ENCODE measurements at regions not wholly inside any gene's neighbourhood (a gene's known extent, or its start where the extent isn't known, plus 50 kb on each side); places are given as distances from the start of the nearest gene placed in this dataset.

DNA sequence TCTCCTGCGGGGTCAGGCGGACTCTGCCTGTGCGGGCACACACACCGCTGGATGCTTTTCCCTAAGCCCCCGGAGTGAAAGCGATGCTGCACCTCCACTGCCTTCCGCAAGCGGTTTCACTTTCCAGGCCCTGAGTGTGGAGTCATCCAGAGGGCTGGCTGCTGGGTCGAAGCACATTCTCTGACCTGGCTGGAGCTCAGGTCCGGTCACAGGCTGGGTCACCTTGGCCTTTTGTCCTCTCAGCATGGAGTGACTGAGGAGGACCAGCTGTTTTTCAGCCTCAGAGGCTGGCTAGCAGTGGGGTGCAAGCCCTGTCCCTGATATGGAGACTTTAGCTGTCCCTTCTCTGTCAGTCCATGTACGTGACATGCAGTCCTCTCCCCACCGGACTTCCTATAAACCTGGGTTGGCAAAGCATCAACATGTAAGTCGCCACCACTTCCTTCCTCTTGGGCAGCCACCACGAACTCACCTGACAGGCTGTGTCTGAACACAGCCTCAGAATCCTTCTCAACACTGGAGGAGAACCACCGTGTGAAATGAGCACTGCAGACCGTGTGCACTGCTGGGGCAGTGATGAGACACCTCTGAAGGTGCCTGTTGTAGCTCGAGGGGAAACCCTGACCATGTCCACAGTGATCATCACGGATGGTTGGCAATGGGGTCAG lies 51.3 kb downstream of the GADD45G start:
- no peak for TF ChIP-seq GATA3 (IDR thresholded peaks at IDR 0.05; ENCODE audit: low read depth, low read length)
- TF ChIP-seq GATA2 (IDR thresholded peaks at IDR 0.05; ENCODE audit: low read depth, low read length), result no peak

DNA sequence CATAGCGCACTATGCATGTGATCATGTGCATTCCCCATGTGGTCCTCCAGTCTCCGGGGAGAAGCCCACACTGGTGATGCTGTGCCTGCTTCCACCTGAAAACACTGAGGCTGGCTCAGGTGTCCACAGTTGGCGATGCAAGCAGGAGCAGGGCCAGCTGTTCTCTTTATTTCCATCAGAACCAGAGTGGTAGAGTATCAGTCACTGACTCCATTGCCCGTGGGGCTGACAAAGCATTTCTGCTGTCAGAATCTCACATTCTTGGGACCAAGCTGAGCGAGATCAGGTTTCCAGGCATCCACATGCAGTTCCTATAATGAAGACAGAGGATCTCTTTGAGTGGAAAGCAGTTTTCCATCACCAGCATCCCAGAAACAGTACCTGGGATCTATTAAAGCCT lies 52.5 kb downstream of the GADD45G start:
- TF ChIP-seq GATA2 (IDR thresholded peaks at IDR 0.05; ENCODE audit: low read depth, low read length) (no peak), GATA3 (IDR thresholded peaks at IDR 0.05; ENCODE audit: low read depth, low read length) (no peak)

DNA sequence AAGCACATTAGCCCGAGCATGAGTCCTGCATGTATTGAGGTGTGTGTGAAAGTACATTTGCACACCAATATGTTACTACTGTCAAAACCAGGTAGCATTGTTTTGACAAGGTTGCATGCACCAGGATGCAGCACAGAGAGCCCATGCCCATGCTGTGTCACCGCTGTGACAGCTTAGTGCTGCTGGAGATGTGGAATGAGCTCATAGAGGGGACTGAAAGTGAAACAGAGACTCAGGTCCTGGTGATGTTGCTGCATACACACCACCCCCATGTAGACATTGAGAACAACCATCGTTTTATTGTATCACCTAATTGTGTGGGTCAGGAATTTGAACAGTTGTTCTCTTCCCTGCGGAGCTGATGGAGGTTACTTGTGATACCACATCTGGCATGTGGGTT lies 53.0 kb downstream of the GADD45G start:
- TF ChIP-seq GATA2 (IDR thresholded peaks at IDR 0.05; ENCODE audit: low read depth, low read length), result no peak
- TF ChIP-seq GATA3 (IDR thresholded peaks at IDR 0.05; ENCODE audit: low read depth, low read length), result no peak

DNA sequence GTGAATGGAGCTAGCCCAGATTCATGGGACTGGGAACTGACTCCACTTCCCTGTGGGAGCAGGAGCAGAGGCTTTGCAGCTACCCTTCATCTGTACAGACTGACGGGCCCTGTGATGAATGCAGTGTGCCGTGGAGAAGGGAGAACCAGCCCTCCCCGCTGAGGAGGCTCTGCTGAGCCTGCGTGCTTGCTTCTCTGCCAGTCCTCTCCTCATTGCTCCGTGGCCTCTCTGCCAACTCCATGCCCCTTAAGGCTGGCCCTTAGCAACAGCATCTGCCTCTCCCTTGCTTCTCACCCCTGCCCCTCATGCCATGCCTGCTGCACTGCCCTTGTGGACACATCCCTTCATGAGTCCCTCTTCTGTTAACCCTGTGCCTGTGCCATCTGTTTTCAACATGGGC lies 53.6 kb downstream of the GADD45G start:
- TF ChIP-seq GATA2 (IDR thresholded peaks at IDR 0.05; ENCODE audit: low read depth, low read length) (no peak), GATA3 (IDR thresholded peaks at IDR 0.05; ENCODE audit: low read depth, low read length) (no peak)

DNA sequence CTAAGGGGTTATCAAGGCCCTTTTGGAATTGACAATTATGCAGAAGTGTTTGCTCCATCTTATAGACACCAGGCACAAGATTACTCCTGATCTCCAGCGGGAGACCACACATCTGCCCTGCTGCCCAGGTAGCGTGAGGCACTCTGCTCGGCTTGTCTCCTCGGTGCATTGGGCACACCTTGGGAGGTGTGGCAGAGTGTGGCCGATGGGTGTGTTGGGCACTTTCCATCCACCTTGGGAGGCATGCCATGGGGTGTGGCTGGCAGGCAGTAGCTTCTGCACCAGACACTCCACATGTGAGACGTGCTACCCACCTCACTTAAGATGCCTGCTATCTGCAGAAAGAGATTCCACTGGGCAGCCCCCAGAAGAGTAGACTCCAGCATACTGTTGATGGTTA lies 54.1 kb downstream of the GADD45G start:
- no peak for TF ChIP-seq GATA3 (IDR thresholded peaks at IDR 0.05; ENCODE audit: low read depth, low read length)
- no peak for TF ChIP-seq GATA2 (IDR thresholded peaks at IDR 0.05; ENCODE audit: low read depth, low read length)

DNA sequence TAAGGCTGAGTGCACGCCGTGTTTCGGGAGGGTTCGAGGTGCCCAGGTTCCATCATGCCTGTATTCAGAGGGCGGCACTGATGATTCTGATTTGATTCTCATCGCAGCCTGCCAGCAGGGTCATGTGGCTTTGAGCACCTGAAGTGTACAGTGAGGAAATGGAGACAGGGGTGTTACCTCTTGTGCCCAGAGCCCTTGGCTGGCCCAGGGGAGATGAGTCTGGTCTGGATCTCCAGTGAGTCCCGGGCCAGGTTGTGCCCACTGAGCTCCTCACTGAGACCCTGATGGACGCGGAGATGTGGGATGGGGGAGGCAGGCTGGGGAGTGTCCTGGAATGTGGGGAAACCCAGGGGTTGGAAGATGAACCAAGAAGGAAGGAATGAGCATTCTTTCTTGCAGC lies 54.7 kb downstream of the GADD45G start:
- TF ChIP-seq GATA3 (IDR thresholded peaks at IDR 0.05; ENCODE audit: low read depth, low read length) (no peak), GATA2 (IDR thresholded peaks at IDR 0.05; ENCODE audit: low read depth, low read length) (no peak)

DNA sequence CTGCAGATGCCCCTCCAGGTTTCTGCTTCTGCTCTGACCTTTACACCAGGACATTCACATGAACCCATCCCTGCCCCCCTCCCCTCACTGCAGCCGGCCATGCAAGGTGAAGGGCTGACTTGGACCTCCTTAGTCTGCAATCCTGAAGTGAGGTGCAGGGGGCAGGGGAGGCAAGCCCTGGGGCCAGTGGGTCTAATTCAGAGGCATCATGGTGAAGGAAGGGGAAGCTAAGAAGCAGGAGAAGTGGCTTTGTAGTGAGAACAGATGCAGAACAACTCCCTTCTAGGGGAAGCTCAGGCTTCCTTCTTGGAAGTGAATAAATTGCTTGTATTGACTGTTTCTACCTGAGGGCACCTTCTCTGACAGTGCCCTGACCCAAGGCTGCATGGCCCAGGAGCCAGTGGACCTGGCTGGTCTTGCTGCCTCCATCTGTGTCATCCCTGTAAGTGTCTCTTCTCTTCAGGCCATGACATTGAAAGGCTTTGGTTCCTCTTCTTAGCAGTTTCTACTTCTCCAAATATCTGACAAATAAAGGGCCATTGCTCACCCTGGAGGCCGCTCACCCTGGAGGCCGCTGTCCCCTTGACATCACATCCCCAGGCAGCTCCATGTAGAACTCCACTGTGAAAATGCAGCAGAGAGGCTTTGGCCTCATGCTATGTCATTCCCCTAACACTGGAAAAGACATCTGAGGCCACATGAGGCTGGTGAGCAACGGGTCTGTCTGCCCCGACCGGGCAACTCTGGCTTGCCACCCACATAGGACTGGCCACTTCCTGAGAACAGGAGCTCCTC lies 55.3 kb downstream of the GADD45G start:
- TF ChIP-seq GATA2 (IDR thresholded peaks at IDR 0.05; ENCODE audit: low read depth, low read length), result no peak
- no peak for TF ChIP-seq GATA3 (IDR thresholded peaks at IDR 0.05; ENCODE audit: low read depth, low read length)

DNA sequence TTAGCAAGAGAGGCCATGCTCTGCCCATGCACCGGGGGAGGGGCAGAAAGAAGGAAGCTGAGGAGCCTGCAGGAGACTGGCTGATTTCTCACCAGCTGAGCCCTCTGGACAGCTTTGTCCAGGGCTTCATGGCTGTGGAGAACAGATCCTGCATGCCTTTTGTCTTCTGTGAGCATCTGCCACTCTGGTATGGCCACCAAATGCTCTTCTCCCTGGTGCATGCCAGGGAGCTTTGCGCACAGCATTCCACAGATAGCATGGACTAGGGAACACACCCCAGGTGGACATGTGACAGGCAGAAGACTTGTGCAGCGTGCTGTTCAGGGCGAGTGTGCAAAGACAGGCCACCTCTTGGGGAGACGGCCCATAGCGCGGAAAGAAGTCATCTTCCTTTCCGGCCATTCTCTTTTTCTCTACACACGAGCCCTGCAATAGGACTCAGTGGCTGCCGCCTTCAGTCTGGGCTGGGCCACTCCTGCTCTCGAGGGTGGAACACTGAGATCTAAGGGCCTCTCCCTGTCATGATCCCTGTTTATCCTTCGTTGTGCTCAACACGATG lies 56.7 kb downstream of the GADD45G start:
- no peak for TF ChIP-seq GATA2 (IDR thresholded peaks at IDR 0.05; ENCODE audit: low read depth, low read length)
- TF ChIP-seq GATA3 (IDR thresholded peaks at IDR 0.05; ENCODE audit: low read depth, low read length), result no peak

DNA sequence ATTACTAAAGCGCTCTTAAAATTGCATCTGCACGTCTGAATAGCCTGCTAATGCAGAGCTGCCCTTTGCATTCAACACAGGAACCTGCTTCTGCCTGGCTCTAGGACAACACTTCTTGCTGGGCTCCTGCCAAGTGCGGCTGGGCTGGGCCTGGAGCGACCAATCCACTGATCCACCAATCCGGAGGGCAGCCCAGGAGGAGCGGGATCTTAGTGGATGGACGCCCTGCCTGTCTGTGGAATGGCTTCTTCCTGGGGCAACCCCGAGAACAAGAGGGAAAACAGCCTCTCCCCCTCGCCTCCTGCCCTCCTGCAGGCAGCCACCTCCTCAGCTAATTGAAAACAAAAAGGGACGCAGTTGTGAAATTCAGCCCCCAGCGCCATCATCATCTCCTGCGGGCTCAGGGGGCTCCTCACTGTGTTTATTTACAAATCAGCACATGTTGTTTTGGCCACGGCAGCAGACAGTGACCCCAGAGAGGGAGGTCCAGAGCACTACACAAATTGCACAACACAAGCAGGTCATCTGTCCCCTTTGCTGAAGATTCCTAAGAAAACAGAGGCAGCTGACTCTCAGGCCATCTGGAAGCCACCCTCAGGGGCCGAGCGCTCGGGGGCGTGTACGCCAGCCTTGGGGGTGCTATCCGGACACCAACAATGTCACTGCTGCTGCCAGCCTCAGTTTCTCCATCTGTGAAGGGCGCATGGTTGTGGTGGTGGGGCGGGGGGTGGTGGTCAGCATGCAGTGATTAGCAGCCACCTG lies 57.3 kb downstream of the GADD45G start:
- no peak for TF ChIP-seq GATA3 (IDR thresholded peaks at IDR 0.05; ENCODE audit: low read depth, low read length)
- TF ChIP-seq GATA2 (IDR thresholded peaks at IDR 0.05; ENCODE audit: low read depth, low read length), result no peak

DNA sequence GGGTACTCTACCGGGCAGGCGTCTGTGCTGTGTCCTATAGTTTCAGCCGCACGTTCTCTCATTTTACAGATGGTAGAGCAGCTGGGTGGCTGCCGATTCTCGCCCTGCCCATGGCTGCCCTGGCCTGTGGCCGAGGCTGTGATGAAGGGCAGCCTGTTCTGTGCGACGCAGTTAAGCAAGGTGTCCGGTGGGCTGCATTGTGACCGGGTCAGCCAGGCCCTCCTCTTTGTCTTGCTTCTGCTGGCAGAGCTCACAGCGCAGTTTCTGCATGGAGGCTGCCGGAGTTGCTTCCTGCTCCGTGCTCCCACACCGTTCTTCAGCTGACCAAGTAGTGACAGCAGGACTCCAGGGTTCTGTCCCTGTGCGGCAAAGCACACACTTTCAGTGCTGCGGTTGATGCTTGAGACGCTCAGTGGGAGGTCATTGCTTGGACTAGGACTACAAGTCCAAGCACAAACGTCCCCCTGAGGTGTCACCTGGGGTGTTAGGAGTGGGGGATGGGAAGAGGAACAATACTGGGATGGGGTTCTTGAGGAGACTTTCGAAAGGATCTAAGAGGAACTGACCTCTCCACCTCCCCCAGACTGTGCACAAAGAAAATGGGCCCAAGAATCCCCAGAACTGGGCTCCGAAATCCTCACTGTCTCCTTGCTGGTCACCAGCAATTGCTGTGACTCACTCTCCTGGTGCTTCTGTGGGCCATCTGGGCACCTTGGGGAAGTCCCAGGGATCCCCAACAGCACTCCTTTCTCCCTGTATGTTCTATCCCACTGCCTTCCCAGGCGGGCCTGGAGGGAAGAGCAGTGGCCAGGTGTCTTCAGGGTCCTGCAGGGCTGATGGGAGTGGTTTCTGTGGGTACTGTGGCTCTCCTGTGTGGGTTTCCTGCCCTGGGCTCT lies 58.2 kb downstream of the GADD45G start:
- TF ChIP-seq GATA2 (IDR thresholded peaks at IDR 0.05; ENCODE audit: low read depth, low read length) (no peak), GATA3 (IDR thresholded peaks at IDR 0.05; ENCODE audit: low read depth, low read length) (no peak)

DNA sequence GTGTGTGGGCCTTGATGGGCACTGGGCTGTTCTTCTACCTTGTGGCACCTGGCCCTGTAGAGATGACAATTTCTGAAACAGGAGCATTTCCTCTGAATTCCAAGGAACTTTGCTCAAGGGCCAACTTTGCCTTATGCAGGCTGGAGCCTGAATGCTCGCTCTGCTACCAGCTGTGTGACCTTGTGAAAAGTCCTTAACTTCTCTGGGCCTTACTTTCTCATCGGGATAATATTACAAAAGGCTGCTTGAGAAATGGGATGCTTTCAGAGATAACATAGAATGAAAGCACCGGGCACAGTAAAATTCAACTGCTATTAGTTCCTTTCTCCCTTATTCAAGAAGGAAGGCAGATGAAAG lies 58.8 kb downstream of the GADD45G start:
- TF ChIP-seq GATA3 (IDR thresholded peaks at IDR 0.05; ENCODE audit: low read depth, low read length) (no peak), GATA2 (IDR thresholded peaks at IDR 0.05; ENCODE audit: low read depth, low read length) (no peak)

DNA sequence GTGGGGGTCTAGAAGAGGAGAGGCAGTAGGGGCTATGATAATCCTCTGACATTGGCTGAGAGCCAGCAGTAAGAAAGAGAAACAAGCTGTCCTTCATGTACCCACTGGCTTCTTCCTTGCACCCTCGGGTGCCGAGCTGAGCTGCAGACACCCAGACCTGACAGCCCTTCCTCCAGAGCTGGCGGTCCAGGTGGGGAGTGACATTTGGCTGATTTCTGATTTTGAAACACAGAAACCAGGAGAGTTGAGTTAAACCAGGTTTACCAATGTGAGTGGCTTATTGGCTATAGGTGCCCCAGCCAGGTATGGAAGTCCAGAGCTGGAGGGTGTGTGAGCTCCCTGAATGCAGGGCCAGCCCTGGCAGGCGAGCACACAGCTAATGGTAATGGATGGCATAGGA lies 59.2 kb downstream of the GADD45G start:
- no peak for TF ChIP-seq GATA2 (IDR thresholded peaks at IDR 0.05; ENCODE audit: low read depth, low read length)
- TF ChIP-seq GATA3 (IDR thresholded peaks at IDR 0.05; ENCODE audit: low read depth, low read length), result no peak

DNA sequence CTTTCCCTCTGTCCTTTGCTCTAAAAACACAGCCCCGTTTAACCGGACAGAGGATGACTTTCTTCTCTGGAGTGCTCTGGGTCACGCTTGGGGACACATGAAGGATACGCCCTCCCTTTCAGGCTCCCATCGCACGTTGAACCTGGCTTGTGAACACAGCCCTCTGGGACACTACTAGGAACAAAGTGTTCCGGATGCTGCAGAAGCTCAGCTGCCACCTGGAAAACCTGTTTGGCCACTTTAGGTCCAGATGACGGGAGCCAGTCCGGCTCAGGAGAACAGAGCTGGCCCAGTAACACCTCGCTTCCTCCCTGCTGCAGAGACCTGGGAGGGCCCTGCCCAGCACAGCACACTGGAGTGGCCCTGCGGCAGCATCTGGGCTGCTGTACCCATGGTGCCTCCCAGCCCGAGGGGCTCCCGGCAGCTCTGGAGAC lies 60.1 kb downstream of the GADD45G start:
- TF ChIP-seq GATA3 (IDR thresholded peaks at IDR 0.05; ENCODE audit: low read depth, low read length) (no peak), GATA2 (IDR thresholded peaks at IDR 0.05; ENCODE audit: low read depth, low read length) (no peak)

Measured in SH-SY5Y (cell line).